ENCODE measurements at regions not wholly inside any gene's neighbourhood (a gene's known extent, or its start where the extent isn't known, plus 50 kb on each side); places are given as distances from the start of the nearest gene placed in this dataset.

DNA sequence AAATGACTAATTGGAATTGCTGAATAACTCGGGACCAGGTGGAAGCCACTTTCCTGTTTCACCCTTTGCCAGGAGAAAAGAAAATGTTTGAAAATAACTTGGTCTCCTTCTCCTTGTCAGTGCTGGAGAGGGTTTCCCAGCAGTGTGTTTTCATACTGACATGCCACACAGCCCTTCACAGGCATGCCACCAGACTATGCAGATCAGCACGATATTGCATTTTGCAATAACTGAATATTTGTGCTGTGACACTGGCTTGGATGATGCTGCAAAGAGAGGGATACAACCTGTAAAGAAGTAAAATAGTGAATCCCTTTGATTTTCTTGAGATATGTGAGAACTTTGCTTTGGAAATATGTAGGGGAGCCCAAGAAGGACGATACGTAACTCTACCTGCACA lies 200.0 kb upstream of the NAV2 start:
- DNase-seq, result no peak

DNA sequence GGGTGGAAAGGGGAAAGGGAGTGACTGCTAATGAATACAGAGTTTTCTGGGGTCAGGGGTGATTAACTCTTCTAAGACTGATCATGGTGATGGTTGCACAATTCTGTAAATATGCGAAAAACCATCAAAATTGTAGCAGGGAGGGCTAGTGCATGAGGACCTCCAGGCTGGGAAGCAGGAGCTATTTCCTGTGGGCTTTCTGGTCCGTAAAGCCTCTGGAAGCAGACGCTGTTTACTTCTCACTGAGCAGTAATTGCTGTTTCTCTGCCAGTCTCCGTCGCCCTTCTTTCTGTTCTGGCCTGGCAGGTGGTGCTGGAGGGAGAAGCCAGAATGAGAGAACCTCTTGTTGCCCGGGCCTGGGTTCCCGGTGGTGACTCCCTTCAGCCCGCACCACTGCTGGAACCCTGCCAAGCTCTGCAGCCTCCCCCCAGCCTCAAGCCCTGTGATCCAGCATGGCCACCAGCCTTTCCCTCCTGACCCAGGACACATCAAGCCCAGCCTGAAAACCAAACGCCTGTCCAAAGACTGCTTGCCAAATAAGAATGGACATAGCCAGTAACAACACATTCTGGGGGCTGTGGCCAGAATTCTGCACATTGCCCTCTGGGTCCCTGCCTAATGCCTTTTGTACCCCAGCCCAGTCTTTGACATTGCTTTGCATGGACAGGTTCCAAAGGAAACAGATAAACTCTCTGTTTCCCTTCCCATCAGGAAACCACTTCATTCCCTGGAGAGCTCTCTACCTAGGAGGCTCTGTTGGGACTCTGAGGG lies 201.0 kb upstream of the NAV2 start:
- no peak for DNase-seq

DNA sequence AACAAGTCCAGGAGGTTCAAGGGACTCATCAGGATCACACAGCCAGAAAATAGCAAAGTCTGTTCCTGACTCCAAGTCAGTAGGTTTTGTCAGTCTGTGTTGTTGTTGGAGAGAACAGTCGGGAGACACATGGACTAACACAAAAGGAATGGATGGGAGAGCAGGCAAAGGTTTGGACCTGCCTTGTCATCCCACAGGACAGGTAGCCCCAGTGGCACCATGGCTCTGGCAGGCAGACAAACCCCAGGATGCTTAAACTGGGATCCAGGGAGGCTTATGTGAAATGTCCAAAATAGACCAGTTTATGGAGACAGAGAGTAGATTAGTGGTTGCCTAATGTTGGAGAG lies 201.6 kb upstream of the NAV2 start:
- no peak for DNase-seq

DNA sequence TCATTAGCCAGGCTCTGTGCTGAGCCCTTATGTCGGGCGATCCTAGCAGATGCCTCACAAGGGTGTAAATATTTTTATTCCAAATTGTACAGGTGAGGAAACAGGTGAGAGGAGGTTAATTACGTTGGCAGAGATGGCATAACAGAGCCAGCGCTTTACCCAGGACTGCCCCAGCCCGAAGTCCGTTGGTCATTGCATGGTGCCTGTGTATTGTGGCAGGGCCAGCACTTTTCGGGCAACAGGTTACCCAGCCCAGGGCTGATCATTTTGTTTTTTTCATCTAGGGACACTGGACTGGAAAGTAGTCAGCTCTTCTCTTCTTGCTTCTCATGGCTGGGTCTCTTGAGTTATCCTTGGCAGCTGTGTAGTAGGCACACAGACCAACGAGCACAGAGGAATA lies 202.2 kb upstream of the NAV2 start:
- DNase-seq, result no peak

DNA sequence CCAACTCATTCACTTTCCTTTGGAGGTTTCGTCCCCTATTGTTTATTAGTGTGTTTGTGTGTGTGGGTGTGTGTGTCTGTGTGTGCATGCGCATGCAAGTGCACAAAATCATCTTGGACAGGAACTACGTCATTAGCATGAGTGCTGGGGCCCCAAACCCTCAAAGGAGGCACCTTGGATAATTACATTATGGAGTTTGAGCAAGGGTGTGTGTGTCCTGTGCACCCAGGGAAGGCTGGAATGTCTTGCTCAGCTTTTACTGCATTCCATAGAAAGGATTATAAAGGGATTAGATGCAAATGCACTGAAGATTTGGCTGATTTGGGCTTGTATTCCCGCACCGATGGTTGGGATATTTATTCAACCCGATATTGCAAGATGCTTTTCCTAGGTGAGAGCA lies 203.4 kb upstream of the NAV2 start:
- no peak for DNase-seq

DNA sequence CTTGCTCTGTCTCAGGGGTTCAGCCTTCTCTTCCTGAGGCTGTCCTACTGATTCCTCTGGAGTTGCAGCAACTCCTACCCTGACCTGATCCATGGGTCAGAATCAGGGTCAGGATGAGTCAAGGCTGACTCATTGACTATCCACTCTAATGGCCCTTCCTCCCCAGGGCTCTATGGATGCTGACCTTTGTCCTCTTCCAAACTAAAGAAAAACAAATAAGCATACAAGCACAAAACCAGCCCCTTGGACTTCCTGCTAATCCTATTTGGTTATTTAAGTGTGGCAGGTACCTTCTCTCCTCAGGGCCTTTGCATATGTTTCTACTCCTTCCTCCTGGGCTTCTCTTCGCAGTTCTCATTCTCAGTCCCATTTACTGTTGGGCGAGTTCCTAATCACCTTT lies 204.5 kb upstream of the NAV2 start:
- no peak for DNase-seq

DNA sequence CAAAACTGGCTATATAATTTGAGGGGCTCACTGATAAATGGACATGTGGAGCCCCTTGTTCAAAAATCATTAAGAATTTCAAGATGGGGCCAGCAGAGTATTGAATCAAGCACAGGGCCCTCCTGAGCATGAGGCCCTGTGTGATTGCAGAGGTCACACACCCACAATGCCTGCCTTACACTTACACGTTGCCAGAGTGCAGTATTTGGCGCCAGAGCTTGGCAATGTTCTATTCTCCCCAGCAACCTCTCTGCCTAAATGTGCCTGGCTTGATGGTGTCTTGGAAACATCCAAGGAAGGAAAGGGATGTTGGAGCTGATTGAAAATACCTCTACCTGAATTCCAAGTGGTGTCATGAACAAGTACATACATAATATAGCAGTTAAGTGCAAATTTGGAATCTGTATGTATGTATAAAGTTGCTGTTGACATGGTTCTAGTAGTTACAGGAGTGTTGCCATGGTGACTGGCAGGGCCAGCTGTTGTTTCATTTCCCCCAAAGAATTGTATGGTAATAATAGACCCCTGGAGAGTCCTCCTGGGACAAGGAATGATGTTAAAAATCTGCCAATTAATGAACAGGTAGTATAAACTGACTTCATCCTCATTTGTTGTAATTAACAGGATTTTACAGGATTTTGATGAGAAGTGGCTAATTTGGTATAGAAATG lies 205.7 kb upstream of the NAV2 start:
- DNase-seq, result no peak

DNA sequence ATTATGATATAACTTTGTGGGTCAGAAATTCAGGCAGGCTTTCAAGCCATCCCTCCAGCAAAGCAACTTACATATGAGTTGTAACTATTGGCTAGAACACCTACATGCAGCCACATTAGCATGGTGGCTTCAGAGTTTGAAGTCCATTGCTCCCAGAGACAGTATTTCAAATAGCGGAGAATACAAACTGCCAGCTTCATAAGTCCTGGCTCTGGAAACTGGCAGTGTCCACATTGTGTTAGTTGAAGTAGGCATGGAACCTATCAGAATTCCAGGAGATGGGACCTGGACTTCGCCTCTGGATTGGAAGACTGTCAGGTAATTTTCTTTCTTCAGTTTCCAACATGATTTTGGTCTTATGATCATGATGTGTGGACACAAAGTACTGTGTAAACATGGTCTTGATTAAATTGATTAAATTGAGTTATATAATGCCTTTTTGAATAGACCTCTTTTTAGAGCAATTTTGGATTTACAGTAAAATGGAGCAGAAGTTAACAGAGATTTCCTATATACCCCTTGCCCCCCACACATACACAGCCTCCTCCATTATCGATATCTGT lies 209.9 kb upstream of the NAV2 start:
- no peak for DNase-seq

DNA sequence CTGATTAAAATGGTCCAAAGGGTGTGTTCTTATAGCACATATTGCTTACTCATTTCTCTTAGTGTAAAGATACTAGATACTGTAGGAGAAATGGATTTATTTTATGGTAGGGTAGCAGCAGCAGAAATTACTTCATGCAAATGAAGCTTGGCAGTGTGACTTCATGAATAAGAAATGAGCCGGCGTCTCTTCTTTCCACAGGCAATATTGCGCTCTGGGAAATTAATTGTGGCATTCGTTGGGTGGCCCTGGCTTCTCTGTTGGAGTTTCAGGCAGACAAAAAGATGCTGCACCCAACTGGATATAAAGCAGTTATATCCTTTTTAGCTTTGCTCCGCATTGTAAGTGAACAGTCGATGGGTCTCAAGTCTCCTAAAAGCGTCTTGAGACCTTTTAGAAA lies 211.0 kb upstream of the NAV2 start:
- no peak for DNase-seq

DNA sequence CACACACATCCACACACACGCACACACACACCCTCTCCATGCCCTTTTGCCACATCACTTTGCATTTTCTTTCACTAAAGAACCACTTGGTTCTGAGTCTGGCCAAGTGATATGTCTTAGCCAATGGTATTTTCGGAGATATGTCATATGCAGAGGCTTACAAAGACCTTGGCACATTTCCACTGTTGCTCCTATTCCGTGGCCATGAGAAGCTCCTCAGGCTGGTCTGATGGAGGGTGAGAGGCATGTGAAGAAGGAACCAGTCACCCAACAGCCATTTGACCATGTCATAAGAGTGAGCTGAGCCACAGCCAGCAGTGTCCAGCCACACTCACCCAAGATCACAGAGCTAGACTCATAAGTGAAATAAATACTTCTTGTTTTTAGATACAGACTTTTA lies 212.6 kb upstream of the NAV2 start:
- DNase-seq, result no peak

DNA sequence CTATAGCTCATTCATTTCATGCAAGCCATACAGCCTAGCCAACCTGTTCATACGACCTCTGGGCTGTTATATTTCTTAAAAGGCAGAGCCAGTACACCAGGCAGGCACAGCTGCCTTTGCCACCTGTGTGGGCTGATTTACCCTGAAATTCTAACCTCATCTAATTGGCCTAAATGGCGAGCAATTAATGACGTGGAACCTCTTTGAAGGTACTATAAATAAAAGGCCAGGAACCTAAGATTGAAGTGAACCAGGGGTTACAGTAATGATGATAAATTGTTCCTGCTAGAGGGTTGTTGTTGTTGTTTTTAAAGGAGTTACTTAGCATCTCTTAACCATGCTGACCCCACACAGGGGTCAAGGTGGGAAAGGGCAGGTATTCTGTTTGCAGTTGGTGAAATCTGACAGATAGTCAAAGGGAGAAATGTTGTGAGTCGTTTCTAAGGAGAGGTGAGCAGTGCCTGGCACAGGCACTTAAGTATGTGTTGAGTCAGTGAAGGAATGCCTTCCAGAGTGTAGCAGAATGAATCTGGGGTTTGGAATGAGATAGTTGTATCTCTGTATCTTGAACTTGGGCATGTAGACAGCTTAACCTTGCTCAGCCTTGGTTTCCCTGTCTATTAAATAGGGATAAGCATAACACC lies 213.5 kb upstream of the NAV2 start:
- DNase-seq, result no peak

DNA sequence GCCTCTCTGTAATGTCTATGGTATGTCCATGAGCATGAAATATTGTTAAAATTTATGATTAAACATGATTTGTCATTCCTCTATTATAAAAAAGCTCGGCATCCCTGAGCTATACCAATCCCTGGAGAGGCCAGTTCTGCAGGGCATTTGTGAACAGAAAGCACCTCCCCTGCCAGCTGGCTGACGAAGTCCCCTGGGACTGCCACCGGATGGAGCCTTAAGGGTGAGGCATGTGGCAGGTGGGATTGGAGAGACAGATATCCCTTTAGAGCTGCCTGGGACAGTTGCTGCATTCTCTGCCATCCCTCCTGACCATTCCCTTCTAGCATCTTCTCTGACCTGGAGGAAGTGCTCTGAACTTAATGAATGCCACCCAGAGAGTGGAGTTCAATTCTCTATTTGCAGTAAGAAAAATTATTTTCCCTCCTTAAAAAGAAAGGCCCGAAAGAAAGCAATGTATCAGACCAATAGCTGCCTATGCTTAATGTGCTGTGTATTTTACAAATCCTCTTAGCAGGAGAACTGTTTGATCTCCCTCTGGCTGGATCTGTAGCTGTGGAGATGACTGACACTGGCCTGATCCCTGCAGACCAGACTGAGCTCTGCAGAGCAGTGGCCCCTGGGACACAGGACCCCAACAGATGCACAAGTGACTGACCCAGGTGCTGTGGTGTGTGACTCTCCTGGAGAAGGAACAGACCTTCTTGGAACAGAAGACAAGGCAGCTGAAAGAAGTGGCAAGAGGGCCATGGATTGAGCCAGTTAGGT lies 219.0 kb upstream of the NAV2 start:
- DNase-seq, result no peak

DNA sequence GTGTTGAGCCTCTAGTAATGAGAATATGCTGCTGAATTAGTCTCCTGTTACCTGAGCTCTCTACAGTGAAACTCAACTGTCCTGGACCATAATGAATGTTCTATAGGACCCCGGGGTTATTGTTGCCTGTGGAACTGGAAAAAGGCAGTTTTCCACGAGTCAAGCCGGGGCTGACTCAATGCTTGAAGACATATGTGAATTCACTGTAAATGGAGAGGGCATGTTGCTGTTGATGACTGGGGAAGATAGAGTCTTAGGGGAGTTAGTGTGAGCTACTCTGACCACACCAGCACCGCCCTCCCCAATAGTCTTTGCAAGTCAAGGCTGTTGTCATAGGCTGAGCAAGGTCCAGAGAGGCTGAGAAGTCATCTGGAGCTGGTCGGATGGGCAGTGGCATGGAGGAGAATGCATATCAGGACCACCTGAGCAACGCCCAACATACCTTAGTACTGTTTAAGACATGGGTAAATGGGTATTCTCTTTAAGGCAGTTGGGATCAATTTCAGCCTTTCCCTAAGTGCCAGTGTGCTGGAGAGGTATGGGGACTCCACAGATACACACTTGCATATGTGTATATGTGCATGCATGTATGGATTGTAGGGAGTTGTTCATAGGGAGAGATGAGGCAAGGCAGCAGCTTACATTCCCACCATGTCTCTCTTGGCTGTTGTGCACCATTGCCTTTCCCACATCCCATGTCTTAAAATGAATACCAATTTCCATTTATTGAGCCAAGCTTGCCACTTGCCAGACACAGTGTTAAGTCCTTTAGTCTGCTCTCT lies 230.1 kb upstream of the NAV2 start:
- DNase-seq, result no peak

DNA sequence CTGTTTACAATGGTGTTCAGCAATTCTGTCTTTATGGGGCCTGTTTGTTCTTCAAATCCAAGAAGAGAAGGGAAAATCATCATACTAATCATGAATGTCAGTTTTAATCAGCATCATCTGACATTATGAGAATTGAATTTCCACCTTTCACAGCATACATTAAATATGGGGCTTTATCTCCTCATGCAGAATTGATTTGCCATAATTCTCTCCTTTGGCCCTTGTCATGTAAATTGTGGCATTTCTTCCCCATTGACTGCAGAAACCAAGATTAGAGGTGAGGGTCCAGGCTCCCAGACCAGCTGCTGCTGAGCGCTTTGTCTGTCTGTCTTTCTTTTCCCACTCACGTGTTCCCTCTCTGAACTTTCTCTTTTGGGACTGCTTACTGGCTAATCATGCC lies 232.1 kb upstream of the NAV2 start:
- DNase-seq, result no peak

DNA sequence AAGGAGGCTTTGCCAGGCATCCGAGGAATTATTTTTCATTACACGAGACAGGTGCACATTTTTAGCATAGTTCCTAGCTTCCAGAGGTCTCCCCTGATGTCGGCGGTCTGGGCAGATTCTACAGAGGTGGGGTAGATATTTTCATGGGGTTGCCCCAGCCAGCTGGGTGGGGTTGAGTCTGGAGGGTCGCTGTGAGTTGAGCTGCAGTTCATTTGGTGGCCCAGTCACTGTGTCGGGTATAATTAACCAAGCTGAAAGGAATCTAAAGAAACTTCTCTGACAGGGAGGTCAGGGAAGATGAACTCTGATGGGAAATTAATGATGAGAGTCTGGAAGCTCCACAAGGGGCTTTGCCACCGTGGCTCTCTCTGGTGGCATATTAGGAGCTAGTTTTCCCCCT lies 233.7 kb upstream of the NAV2 start:
- DNase-seq, result no peak

DNA sequence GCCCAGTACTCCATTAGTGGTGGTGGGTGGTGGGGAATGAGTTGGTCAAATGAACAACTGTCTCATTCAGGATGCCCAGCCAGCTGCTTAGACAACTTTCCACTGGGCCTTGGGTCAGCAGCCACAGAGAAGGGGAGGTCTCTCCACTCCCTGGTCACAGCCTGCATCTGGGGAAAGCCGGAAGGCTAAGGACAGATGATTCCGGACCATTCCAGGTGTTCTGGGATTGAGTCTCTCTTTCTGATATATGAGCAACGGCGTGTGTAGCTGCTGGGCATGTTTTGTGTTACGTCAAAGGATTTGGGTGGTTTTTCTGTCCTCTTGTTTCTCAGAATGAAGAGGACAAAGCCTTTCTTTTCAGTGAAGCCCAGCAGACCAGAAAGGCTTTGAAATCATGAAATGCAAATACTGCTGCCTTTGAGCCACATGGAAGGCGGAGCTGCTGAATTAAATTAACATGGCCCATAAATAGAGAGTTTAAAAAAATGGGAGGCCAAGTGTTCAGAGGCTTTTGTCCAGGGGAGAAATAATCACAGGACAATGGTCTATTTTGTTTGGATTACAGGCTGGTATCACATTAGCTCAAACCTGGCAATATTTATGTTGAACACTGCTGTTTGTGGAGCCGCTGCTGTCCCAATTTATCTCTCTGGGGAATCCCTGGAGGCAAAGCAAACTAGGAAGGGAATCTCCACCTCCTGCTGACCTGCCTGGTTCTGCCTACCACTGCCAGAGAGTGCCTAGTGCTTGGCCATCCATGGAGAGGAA lies 234.4 kb upstream of the E2F8 start:
- DNase-seq, result no peak

DNA sequence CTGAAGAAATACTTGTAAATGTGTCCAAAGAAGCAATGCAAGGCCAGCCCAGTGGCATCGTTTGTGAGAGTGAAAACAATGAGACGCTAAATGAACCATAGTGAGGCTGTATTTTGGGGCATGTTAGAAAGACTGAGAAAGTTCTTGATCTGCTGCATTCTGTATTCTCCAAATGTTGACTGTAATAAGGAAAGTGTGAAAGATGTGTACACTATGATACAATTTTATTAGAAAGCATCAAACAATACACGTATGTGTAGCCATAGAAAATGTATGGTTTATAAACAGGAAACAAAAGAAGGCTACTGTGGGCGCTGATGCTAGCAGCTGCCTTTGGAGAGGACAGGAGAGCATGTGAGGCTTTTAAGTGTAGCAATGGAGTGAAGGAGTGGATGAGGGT lies 233.5 kb upstream of the E2F8 start:
- no peak for DNase-seq

DNA sequence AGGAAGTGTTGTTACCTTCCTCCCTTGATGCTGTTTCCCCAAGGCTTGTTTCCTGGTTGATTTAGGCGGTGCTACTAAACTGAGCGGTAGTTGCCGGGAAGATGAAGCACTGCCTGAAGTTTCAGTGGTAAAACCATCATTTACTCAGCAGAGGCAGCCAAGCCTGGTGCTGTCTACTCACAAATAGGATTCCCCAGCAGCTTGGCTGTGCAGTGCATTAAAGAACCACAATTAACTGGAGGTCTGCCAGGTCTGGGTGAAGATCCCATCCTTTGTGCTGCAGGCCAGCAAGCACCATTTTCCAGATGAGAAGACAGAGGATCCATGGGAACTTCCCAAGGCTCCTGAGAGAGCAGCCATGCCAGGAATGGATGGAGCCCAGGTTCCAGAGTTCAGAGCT lies 231.9 kb upstream of the E2F8 start:
- DNase-seq, result no peak

DNA sequence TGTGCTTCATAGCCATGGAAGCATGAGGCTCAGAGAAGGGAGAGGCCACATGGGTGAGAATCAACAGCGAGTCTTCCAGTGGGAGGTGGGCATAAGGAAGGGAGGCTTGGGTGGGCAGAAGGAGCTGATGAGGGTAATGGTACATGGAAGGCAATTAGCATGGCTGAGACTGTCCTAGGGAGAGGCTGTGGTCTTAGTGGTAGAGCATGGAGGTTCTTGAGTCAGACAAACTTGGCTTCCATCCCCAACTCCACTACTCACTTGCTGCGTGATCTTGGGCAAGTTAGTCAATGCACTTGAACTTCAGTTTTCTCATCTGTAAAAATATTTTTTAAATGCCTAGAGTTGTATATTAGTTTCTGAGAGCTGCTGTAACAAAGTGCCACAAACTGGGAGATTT lies 227.2 kb upstream of the E2F8 start:
- DNase-seq, result no peak

DNA sequence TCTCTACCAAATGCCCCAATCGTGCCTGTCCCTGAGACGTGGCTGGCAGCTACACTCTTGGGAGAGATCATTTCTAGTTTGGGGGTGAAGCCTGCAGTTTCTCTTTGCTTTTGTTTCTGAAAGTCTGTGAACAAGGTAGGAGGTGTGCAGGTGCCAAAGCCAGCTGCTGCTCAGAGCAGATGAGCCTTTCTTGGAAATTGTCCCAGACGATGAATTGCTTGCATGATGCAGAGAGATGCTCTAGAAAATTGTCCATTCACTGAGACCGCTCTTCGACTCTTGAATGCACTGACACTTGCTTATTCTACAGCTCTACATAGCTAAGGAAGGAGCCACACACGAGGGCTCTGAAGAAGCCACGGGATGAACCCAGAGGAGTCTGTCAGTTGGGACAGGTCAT lies 225.6 kb upstream of the E2F8 start:
- DNase-seq, result no peak

DNA sequence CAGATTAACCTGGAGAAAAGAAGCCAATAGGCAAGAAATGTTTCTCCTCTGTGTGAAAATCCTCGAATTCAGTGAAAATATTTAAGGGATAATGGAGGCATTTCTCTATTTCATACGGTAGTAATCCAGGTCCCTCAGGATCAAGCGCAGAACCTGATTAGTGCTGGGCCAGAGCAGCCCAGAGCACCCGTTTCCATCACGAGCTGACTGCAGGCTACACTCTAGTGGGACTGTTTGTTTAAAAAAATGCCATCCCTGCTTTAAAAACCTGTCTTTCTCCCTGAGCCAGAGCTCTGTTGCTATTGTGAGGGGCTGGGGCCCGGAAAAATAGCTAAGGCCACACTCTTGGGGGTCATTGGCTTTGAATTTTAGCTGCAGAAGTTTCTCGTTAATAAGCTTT lies 223.2 kb upstream of the E2F8 start:
- DNase-seq, result no peak

All from CD4-positive, alpha-beta T cell treated with Interleukin-17A for 4 hours (primary cell).